NCI-H2171 (cell line): ENCODE measurements at regions not wholly inside any gene's neighbourhood (a gene's known extent, or its start where the extent isn't known, plus 50 kb on each side); places are given as distances from the start of the nearest gene placed in this dataset.

Source experiments
- DNase-seq: peaks from one replicate; lab custom pipeline; 2025; lab: John Stamatoyannopoulos, UW

GRCh38 chr6:144883915-144884314, 598.8 kb downstream of the UTRN start:
- no peak for DNase-seq

DNA sequence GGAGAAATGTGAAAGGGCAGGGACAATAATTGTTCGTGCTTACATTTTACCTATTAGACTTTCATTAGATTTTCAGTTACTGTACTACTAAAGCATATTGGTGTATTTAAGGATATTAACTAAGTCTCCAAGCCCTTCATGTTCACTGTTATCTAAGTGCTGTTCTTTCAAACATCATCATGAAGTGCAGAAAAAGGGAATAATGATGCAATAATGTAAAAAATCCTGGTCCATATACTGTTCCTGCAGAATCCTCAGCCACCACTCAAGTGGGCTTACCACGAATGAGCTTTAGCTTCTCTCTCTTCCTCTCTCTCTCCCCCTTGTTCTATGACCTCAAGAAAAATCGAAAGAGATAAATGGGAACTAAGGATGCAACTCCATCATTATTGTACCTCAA, 600.7 kb downstream of the UTRN start:
- DNase-seq, result no peak

- no peak for DNase-seq
Measured at GRCh38 chr6:144886682-144887081, 601.5 kb downstream of the UTRN start.

GRCh38 chr6:144888621-144889020, 603.5 kb downstream of the UTRN start:
- no peak for DNase-seq

- no peak for DNase-seq
Measured at GRCh38 chr6:144893680-144894151, 608.6 kb downstream of the UTRN start.

DNA sequence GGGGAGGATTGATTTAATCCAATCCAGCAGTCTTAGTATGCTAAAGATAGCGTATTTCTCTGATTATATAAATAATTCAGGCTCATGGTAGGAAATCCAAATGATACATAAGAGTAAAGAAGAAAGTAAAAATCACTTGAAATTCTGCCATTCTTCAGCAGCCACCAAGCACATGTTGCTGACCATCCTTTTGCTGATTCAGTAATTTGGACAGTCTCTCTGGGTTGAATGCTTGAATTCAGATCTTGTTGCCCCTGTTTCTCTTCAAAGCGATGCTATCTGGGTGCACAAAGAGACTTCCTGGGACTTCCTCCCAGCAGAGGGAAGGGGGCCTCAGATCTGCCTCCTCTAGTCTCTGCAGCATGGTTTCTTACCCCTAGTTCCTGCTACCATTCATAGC, 609.1 kb downstream of the UTRN start:
- no peak for DNase-seq

DNA sequence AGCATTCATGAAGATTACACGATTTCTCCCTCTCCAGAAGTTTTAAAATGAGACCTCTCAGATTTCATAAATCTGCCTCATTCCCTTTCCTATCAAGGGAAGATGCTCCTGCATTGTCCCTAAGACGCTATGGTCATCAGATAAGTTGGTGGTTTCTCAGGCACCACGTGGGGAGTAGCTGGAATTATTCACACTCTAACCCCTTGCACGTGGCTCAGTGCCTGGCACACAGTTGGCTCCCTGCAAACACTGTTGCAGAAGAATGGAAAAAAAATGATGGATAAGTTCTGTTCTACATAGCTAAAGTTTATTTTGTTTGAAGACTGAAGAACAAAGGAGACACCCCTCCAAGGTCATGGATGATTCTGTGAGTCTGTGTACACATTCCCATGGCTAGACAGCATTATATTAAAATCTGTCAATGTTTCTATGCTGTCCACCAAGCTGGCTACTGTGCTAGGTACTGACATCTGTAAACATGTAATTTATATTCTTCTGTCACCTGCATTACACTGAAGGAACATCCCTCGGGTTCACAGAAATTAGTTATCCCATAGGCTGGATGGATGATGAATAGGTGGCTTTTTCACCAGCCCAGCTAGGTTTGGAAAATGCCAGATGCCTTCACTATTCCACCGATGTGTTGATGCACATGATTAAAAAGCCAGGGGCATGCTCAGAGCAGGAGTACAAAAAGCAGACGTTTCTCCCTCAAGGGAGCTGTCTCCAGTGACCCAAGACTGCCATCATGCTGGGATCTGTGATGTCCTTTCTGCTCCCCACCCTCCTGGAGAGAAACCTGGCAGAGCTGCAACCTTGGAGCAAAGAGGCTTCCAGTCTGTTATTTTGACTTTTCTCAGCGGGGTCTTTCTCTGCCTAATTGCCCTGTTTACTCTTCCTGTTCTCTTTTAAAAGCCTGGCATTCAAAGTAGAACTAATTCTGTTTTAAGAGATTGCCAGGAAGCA, 610.5 kb downstream of the UTRN start:
- DNase-seq, result no peak

DNA sequence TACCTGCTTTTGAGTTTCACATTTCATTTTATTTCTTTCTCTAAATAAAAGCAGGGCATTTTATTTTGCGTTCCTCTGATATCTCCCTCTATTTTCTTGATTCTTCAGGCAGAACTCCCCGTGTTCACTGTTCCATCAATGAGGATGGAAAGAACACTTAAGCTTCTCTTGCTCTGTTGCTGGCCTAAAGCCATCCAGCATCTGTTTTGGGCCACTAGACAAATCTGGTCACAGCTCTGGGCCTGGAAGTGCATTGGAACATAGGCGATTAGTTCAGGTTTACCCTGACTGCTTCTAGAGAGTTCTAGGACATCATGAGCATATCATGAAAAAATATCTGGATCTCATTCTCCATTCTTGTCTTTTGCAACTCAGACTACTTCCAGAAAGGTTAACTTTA, 611.2 kb downstream of the UTRN start:
- no peak for DNase-seq

GRCh38 chr6:144896871-144897270, 611.7 kb downstream of the UTRN start:
- no peak for DNase-seq

- no peak for DNase-seq
Measured at GRCh38 chr6:144897441-144897921, 612.3 kb downstream of the UTRN start.

GRCh38 chr6:144898052-144898689, 613.0 kb downstream of the UTRN start:
- DNase-seq, result no peak

GRCh38 chr6:144898741-144899140, 613.6 kb downstream of the UTRN start:
- no peak for DNase-seq

DNA sequence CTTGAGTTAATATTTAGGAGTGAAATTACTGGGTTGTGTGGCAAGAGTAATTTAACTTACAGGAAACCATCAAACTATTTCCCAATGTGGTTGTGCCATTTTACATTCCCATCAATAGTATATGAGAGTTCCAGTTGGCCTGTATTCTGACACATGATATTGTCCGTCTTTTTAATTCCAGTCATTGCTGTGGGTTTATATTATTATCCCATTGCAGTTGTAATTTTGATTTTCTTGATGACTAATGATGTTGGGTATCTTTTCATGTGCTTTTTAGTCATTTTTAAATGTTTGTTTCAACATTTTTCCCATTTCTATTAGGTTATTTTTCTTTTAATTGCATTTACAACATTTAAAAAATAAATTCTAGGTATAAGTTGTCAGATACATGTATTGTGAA, 614.0 kb downstream of the UTRN start:
- DNase-seq, result no peak

GRCh38 chr6:144901412-144901811, 616.3 kb downstream of the UTRN start:
- DNase-seq, result no peak

- no peak for DNase-seq
Measured at GRCh38 chr6:144908004-144908403, 622.9 kb downstream of the UTRN start.

GRCh38 chr6:144909753-144910285, 624.7 kb downstream of the UTRN start:
- no peak for DNase-seq

DNA sequence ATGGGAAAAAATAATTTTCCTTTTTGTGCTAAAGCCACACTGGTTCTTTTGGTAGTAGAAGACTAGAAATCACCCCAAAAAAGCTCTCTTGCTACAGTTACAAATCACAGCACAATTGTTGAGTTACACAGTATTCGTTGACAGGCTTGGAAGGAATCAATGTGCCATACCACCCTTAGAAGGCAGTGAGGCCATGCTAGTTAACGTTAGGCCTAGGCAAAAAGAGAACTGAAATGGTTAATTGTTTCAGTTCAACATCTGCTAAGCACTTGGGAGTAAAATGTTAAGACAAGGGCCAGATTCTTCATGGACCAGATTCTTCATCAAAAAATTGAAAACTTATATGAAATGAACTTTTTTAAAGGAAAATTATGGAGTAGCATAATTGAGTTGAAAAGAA, 626.2 kb downstream of the UTRN start:
- DNase-seq, result no peak

DNA sequence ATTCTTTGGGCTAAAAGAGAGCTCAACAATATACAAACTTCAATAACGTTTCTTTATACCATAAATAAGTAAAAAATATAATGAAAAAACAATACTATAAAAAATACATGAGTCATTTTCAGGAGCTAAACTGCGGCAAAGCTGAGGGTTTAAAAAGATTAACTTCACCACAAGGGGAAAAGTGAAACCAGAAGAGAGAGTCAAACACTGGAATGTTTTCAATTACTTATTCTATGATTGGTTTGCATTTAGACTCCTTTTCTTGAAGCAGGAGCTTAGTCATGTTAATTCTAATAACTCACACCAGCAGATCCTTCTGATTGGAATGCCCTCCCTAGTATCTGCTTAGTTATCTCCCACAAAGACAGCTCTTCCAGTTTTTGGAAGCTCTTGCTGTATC, 627.3 kb downstream of the UTRN start:
- DNase-seq, result no peak

DNA sequence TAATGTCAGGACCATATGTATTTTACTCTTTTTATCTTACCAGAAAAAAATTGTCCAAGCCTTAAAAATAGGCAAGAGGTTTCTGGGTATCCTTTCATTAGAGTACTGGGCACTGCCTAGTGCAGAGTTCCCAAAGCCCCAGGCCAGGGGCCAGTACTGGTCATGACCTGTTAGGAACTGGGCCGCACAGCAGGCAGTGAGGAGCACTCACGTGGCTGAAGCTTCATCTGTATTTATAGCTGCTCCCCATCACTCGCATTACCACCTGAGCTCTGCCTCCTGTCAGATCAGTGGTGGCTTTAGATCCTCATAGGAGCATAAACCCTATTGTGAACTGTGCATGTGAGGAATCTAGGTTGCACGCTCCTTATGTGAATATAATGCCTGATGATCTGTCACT, 632.9 kb downstream of the UTRN start:
- no peak for DNase-seq

DNA sequence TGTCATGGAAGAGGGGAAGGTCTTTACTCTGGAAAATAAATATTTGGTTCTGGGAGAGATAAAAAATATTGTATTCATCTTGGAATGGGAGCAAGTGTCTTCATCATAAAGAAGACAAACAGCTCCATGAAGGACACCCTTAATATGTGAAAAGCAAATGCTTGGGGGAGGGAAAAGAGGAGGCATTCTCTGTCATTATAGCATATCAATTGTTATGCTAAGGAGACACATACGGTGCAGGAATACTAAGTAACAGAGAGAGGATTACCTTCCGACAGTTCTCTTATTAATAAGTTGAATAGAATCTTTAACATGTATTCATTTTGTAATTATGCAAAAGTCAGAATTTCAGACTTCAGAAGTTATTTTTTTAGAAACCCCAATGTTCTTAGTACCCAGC, 634.4 kb downstream of the UTRN start:
- no peak for DNase-seq

- DNase-seq, result no peak
Measured at GRCh38 chr6:144920391-144920961, 635.3 kb downstream of the UTRN start.

DNA sequence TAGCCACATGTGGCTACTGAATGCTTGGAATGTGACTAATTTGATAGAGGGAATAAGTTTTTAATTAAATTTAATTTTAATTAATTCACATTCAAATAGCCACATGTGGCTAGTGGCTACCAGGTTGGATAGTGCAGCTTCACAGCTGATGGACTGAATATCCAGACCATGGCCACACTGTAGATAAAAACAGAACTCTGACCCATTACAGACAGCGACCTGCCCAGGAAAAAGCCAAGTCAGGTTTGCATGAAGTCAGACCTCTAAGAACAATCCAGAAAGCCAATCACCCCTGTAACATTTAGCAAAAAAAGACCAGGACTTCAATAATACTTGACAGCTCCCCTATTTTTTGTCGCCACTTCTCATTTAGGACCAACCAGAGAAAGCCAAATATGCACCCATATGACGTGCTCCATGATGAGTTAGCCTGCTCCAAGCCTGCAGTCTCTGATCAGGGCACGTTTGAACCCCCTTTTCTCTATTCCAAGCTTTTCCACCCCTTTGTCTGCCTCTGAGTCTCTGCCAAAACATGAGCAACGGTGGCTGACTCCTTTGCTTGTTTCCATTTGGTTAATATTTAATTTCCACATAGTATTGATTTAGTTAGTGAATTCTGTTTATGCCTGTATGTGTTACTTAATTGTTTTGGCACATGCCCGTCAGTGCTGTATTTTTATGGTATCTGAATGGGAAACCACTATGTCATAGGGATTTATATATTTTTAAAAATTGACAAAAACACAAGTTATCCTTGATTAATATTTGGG, 636.3 kb downstream of the UTRN start:
- no peak for DNase-seq
